GM23338 (cell line): ENCODE measurements at regions not wholly inside any gene's neighbourhood (a gene's known extent, or its start where the extent isn't known, plus 50 kb on each side); places are given as distances from the start of the nearest gene placed in this dataset.

Experiments used
- ATAC-seq: fragments of 200-7000 bp; cut with Tn5 transposase; 3 replicates; pipeline ENCODE4 v1.9.1; 2020
- DNase-seq: peaks from one replicate; pipeline ENCODE4 v3.0.0-alpha.2; 2015; ENCODE audit warnings: low spot score
- H2AFZ ChIP-seq: fragments of 200-600 bp; sonication (generic); 2 replicates; pipeline ENCODE4 v1.8.0; 2016; ENCODE audit warnings: antibody characterized with exemption, mild to moderate bottlenecking, moderate library complexity
- H3F3A ChIP-seq: fragments of 200-600 bp; sonication (generic); replicated peaks from 2 replicates; pipeline ENCODE4 v1.8.0; 2017; ENCODE audit warnings: antibody characterized with exemption, mixed run types, low read depth
- H3K27ac ChIP-seq: fragments of 200-600 bp; sonication (generic); 2 replicates; pipeline ENCODE4 v1.6.1; 2016; ENCODE audit warnings: low read depth
- H3K27me3 ChIP-seq: fragments of 200-600 bp; sonication (generic); 2 replicates; pipeline ENCODE4 v1.8.0; 2016; ENCODE audit warnings: mild to moderate bottlenecking, mixed run types, moderate library complexity; ENCODE audit not compliant: insufficient read depth
- H3K36me3 ChIP-seq: fragments of 200-600 bp; sonication (generic); 2 replicates; pipeline ENCODE4 v1.8.0; 2016; ENCODE audit warnings: mild to moderate bottlenecking; ENCODE audit not compliant: insufficient read depth
- H3K4me1 ChIP-seq: fragments of 200-600 bp; sonication (generic); 2 replicates; pipeline ENCODE4 v1.8.0; 2016; ENCODE audit warnings: mild to moderate bottlenecking, moderate library complexity; ENCODE audit not compliant: insufficient read depth
- H3K4me2 ChIP-seq: fragments of 200-600 bp; sonication (generic); 2 replicates; pipeline ENCODE4 v1.7.1; 2017; ENCODE audit warnings: mixed run types
- H3K4me3 ChIP-seq: fragments of 200-600 bp; sonication (generic); 2 replicates; pipeline ENCODE4 v1.6.1; 2016; ENCODE audit warnings: mixed run types
- H3K79me2 ChIP-seq: fragments of 200-600 bp; sonication (generic); replicated peaks from 2 replicates; pipeline ENCODE4 v1.8.0; 2017; ENCODE audit warnings: mild to moderate bottlenecking; ENCODE audit not compliant: insufficient read depth
- H3K9me2 ChIP-seq: fragments of 200-600 bp; sonication (generic); 2 replicates; pipeline ENCODE4 v1.8.0; 2017; ENCODE audit not compliant: insufficient read depth
- H4K20me1 ChIP-seq: fragments of 200-600 bp; sonication (generic); replicated peaks from 2 replicates; pipeline ENCODE4 v1.8.0; 2017; ENCODE audit warnings: mild to moderate bottlenecking; ENCODE audit not compliant: insufficient read depth
- H3K27ac Mint-ChIP-seq: 2 replicates; pipeline ENCODE4 v1.8.0; 2020; ENCODE audit warnings: inconsistent platforms, mild to moderate bottlenecking, moderate library complexity, mixed read lengths
- H3K27me3 Mint-ChIP-seq: 3 replicates; pipeline ENCODE4 v1.8.0; 2022; ENCODE audit warnings: low read depth, mild to moderate bottlenecking, moderate library complexity, mixed read lengths, inconsistent platforms; ENCODE audit not compliant: insufficient read depth, poor library complexity
- H3K36me3 Mint-ChIP-seq: 3 replicates; pipeline ENCODE4 v1.8.0; 2021; ENCODE audit warnings: low read depth, mild to moderate bottlenecking, inconsistent platforms, moderate library complexity, mixed read lengths
- H3K4me1 Mint-ChIP-seq: 3 replicates; pipeline ENCODE4 v1.8.0; 2020; ENCODE audit warnings: mild to moderate bottlenecking, inconsistent platforms, mixed read lengths
- H3K4me3 Mint-ChIP-seq: 3 replicates; pipeline ENCODE4 v1.8.0; 2021; ENCODE audit warnings: moderate library complexity, mild to moderate bottlenecking, inconsistent platforms, mixed read lengths
- H3K9me3 Mint-ChIP-seq: 3 replicates; pipeline ENCODE4 v1.8.0; 2020; ENCODE audit warnings: moderate library complexity, mild to moderate bottlenecking, inconsistent platforms, mixed read lengths
- CREB1 ChIP-seq: fragments of 250-450 bp; sonication (Bioruptor Pico); IDR thresholded peaks from 2 replicates; pipeline ENCODE4 v1.5.0; 2020; ENCODE audit warnings: low read depth, mild to moderate bottlenecking, moderate library complexity
- CTCF ChIP-seq, 2 experiments: fragments of 200-600 bp in 1 of 2; sonication (generic) in 1 of 2; conservative IDR thresholded peaks; 2 replicates each; pipeline versions ENCODE4 v1.5.1 to v1.6.1; 2016 to 2017; ENCODE audit warnings: antibody characterized with exemption in 2 of 2, low read depth in 2 of 2, mild to moderate bottlenecking in 2 of 2, moderate library complexity in 1 of 2
- ETS1 ChIP-seq: IDR thresholded peaks from 2 replicates; pipeline ENCODE4 v1.6.1; 2016; ENCODE audit warnings: antibody characterized with exemption
- EZH2 ChIP-seq: fragments of 200-600 bp; sonication (generic); IDR thresholded peaks from one replicate; pipeline ENCODE4 v1.8.0; 2017; ENCODE audit warnings: antibody characterized with exemption, mild to moderate bottlenecking, low read depth; ENCODE audit not compliant: unreplicated experiment
- EZH2phosphoT487 ChIP-seq: fragments of 200-600 bp; sonication (generic); IDR thresholded peaks from one replicate; pipeline ENCODE4 v1.8.1; 2018; ENCODE audit warnings: antibody characterized with exemption; ENCODE audit not compliant: unreplicated experiment
- JUNB ChIP-seq: IDR thresholded peaks from one replicate; pipeline ENCODE4 v1.6.1; 2016; ENCODE audit warnings: antibody characterized with exemption; ENCODE audit not compliant: unreplicated experiment
- NANOG ChIP-seq: IDR thresholded peaks from 2 replicates; pipeline ENCODE4 v1.6.1; 2016; ENCODE audit warnings: antibody characterized with exemption, borderline replicate concordance
- POLR2AphosphoS5 ChIP-seq: IDR thresholded peaks from 2 replicates; pipeline ENCODE4 v1.6.1; 2016; ENCODE audit warnings: antibody characterized with exemption, low read depth
- REST ChIP-seq: IDR thresholded peaks from one replicate; pipeline ENCODE4 v1.6.1; 2018; ENCODE audit warnings: antibody characterized with exemption; ENCODE audit not compliant: unreplicated experiment
- STAT1 ChIP-seq: IDR thresholded peaks from one replicate; pipeline ENCODE4 v1.6.1; 2016; ENCODE audit warnings: antibody characterized with exemption; ENCODE audit not compliant: unreplicated experiment
- ZNF114 ChIP-seq: fragments of 250-450 bp; sonication (Bioruptor Pico); IDR thresholded peaks from 2 replicates; pipeline ENCODE4 v1.5.0; 2020; ENCODE audit warnings: mild to moderate bottlenecking, moderate library complexity
- ZNF331 ChIP-seq: fragments of 250-450 bp; sonication (Bioruptor Pico); IDR thresholded peaks from 2 replicates; pipeline ENCODE4 v1.5.0; 2020; ENCODE audit warnings: low read depth, mild to moderate bottlenecking, moderate library complexity
- ZNF462 ChIP-seq: fragments of 250-450 bp; sonication (Bioruptor Pico); IDR thresholded peaks from 2 replicates; pipeline ENCODE4 v1.5.0; 2020; ENCODE audit warnings: mild to moderate bottlenecking, moderate library complexity

- Histone ChIP-seq H3K79me2 (no peaks in the 10 kb centered on the region), H3K36me3 (no peaks in the 10 kb centered on the region), H3K4me1 (peaks cover 9% of the 10 kb centered on the region), H3F3A (no peaks in the 10 kb centered on the region), H3K9me2 (no peaks in the 10 kb centered on the region), H4K20me1 (no peaks in the 10 kb centered on the region), H3K27me3 (peaks cover 50% of the 10 kb centered on the region), H2AFZ (no peak overlapping the region), H3K4me3 (no peak overlapping the region), H3K27ac (no peak overlapping the region), H3K4me2 (no peak overlapping the region)
- Mint-ChIP-seq H3K27ac (no peak overlapping the region), H3K27me3 (no peaks in the 10 kb centered on the region), H3K4me1 (peaks cover 24% of the 10 kb centered on the region), H3K9me3 (peaks cover 63% of the 10 kb centered on the region), H3K4me3 (no peak overlapping the region), H3K36me3 (peaks cover 2% of the 10 kb centered on the region; the same call in 1 of the 3 replicates)
- DNase-seq (no peak), ATAC-seq (no peak)
- no peak for TF ChIP-seq ZNF114
- TF ChIP-seq STAT1: no peak
- TF ChIP-seq JUNB: no peak
- no peak for TF ChIP-seq POLR2AphosphoS5
- no peak for TF ChIP-seq ETS1
- no peak for TF ChIP-seq ZNF331
- TF ChIP-seq CTCF (conservative IDR thresholded peaks at IDR 0.05; ENCODE audit: low read depth in 2 of 2): no peak
- no peak for TF ChIP-seq ZNF462
- no peak for TF ChIP-seq EZH2
- TF ChIP-seq EZH2phosphoT487: no peak
- TF ChIP-seq NANOG: no peak
- TF ChIP-seq CREB1 (CRISPR knock-in tag): no peak
- TF ChIP-seq REST: no peak
These were observed 68.3 kb upstream of the SETMAR start for GRCh38 chr3:4234889-4235288.
